BE2C (cell line): ENCODE measurements at regions not wholly inside any gene's neighbourhood (a gene's known extent, or its start where the extent isn't known, plus 50 kb on each side); places are given as distances from the start of the nearest gene placed in this dataset.

Experiments
- DNase-seq: peaks from one replicate; pipeline ENCODE4 v3.0.0-alpha.2; 2020
- H3K27me3 ChIP-seq: fragments of 250-450 bp; sonication (Bioruptor Pico); 2 replicates; pipeline ENCODE4 v1.5.1; 2020; ENCODE audit warnings: mild to moderate bottlenecking
- H3K36me3 ChIP-seq: fragments of 250-450 bp; sonication (Bioruptor Pico); 2 replicates; pipeline ENCODE4 v1.5.1; 2020; ENCODE audit warnings: mild to moderate bottlenecking
- H3K4me1 ChIP-seq: fragments of 250-450 bp; sonication (Bioruptor Pico); 2 replicates; pipeline ENCODE4 v1.5.1; 2020
- H3K4me3 ChIP-seq: 2 replicates; pipeline ENCODE4 v1.5.1; 2011; ENCODE audit warnings: low read depth, low read length
- H3K9me3 ChIP-seq: fragments of 250-450 bp; sonication (Bioruptor Pico); 2 replicates; pipeline ENCODE4 v1.5.1; 2020
- TF ChIP-seq, protein P1 (sequence below): IDR thresholded peaks from 2 replicates; pipeline ENCODE4 v1.5.1; 2012; ENCODE audit warnings: mild to moderate bottlenecking, low read depth, low read length

DNA sequence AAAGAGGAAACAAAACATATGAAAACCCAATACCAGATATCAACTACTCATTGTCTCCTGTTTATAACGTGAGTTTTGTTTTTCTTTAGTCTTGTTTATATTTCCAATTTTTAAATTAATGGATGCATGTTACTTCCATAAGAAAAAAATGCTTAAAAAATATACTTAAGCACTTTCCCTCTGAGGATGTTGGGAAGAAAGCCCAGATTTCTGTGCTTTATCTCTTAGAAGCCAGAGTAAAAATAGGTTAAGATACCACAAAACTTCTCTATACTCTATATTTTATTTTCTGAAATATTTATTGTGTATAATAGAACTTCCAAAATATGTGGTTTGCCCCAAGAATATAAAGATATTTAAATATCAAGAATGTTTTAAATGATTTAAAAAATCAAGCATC lies 633.9 kb downstream of the STK39 start:
- DNase-seq: no peak
- no peaks in the 10 kb centered on the region for H3K4me1 ChIP-seq
- H3K27me3 ChIP-seq: no peaks in the 10 kb centered on the region
- H3K9me3 ChIP-seq: no peaks in the 10 kb centered on the region
- no peaks in the 10 kb centered on the region for H3K36me3 ChIP-seq
- H3K4me3 ChIP-seq: no peak overlapping the region
- TF ChIP-seq, protein P1, sequence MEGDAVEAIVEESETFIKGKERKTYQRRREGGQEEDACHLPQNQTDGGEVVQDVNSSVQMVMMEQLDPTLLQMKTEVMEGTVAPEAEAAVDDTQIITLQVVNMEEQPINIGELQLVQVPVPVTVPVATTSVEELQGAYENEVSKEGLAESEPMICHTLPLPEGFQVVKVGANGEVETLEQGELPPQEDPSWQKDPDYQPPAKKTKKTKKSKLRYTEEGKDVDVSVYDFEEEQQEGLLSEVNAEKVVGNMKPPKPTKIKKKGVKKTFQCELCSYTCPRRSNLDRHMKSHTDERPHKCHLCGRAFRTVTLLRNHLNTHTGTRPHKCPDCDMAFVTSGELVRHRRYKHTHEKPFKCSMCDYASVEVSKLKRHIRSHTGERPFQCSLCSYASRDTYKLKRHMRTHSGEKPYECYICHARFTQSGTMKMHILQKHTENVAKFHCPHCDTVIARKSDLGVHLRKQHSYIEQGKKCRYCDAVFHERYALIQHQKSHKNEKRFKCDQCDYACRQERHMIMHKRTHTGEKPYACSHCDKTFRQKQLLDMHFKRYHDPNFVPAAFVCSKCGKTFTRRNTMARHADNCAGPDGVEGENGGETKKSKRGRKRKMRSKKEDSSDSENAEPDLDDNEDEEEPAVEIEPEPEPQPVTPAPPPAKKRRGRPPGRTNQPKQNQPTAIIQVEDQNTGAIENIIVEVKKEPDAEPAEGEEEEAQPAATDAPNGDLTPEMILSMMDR: no peak

DNA sequence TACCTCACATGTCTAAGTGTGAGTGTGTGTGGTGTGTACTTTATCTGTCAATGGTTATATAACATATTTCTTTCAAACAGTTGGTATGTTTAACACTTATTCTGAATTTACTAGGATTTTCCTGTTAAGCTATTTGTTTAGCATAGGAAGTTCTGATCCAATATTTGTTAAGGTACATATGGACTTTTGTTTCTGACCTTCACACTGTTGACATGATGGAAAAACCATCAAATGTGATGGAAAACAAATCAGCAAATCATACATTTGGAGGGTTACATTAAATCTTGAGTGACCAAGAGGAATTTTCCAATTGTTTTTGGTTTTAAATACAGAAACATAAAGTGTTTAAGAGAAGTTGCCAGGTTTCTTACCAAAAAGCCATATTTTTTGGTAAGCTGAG lies 638.9 kb downstream of the STK39 start:
- Histone ChIP-seq H3K9me3 (no peaks in the 10 kb centered on the region), H3K27me3 (no peaks in the 10 kb centered on the region), H3K36me3 (no peaks in the 10 kb centered on the region), H3K4me1 (no peaks in the 10 kb centered on the region), H3K4me3 (no peak overlapping the region)
- TF ChIP-seq, protein P1: no peak
- DNase-seq: no peak

DNA sequence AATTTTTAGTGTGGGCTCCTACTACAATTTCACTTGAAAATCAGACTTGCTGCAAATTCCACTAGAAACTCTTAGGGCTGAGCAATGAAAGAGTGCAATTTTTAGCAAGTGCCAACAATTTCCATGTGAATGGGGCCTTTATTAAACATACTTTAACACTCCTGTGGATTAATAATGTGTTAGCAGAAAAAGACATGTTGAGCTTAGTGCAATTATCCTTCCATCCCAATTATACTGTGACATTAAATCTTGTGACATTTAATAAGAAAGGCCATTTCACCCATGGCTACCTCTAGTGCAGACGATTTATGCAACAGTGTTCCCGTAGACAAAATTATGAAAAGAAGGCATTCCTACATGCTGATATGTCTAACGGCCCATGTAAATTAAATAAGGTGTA lies 639.7 kb downstream of the STK39 start:
- Histone ChIP-seq H3K4me1 (no peaks in the 10 kb centered on the region), H3K36me3 (no peaks in the 10 kb centered on the region), H3K27me3 (no peaks in the 10 kb centered on the region), H3K9me3 (no peaks in the 10 kb centered on the region), H3K4me3 (no peak overlapping the region)
- TF ChIP-seq, protein P1: no peak
- no peak for DNase-seq

DNA sequence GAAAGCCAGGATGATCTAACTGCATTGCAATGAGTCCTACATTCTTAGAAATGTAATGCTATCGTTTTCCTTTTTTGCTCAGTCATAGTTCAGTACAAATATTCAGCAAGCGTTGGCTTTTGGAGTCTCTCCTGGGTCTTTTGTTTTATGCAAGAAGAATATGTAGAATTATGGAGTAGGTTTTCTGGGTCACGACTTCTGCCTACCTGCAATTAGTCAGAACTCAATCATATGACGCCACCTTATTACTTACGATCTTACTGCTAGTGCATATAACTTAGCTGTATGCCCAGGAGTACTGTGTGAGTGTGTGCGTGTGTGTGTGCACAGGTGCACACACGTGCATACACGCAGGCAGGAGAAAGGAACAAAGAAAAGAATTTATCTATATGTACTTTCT lies 640.2 kb downstream of the STK39 start:
- Histone ChIP-seq H3K4me3 (no peak overlapping the region), H3K4me1 (no peaks in the 10 kb centered on the region), H3K36me3 (no peaks in the 10 kb centered on the region), H3K27me3 (no peaks in the 10 kb centered on the region), H3K9me3 (no peaks in the 10 kb centered on the region)
- TF ChIP-seq, protein P1: no peak
- DNase-seq: no peak

DNA sequence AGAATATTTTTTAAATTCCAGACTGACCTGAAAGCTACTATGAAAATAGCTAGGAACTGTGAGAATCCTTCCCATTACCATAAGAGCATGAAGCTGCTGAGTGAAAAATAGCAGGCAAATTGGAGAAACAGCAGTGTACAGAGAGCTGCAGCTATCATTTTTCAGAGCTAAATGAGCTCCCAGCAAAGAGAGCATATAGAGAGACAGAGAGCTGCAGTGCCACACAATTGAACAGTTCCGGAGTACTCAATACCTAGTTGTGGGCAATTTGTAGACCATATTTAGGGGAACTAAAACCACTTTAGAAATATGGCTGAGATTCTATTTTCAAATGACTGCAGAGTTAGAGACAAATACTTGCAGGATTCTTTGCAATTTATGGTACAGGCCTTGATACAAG lies 645.3 kb downstream of the STK39 start:
- no peak overlapping the region for H3K4me3 ChIP-seq
- no peaks in the 10 kb centered on the region for H3K27me3 ChIP-seq
- DNase-seq: no peak
- H3K36me3 ChIP-seq: no peaks in the 10 kb centered on the region
- TF ChIP-seq, protein P1: no peak
- no peaks in the 10 kb centered on the region for H3K9me3 ChIP-seq
- no peaks in the 10 kb centered on the region for H3K4me1 ChIP-seq

DNA sequence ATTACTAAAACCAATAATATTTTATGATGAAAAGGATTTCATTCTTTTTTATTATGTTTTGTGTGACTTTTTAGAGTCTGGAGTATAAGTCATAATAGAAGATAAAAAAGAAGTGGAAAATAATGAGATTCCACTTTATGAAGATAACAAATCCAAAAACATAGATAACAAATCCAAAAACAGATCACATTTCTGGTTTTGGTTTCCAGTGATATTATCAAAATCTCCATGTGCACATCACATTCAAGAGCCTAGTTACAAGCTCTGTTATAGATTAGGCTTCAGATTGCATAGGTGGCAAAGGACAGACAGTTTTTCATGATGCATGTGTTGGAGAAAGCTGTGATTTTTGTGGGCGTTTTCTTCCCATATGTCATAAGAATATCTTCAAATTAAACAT lies 648.2 kb downstream of the STK39 start:
- no peaks in the 10 kb centered on the region for H3K27me3 ChIP-seq
- H3K36me3 ChIP-seq: no peaks in the 10 kb centered on the region
- TF ChIP-seq, protein P1: no peak
- no peak for DNase-seq
- H3K9me3 ChIP-seq: no peaks in the 10 kb centered on the region
- H3K4me1 ChIP-seq: no peaks in the 10 kb centered on the region
- no peak overlapping the region for H3K4me3 ChIP-seq
